Upper lobe of left lung (tissue), 6 donors: ENCODE measurements at regions not wholly inside any gene's neighbourhood (a gene's known extent, or its start where the extent isn't known, plus 50 kb on each side); places are given as distances from the start of the nearest gene placed in this dataset.
A peak's percentile ranks its signal among the peaks of the same experiment; 100 is the strongest.

Experiments used
- ATAC-seq, 2 donors: fragments of 200-7000 bp; cut with Tn5 transposase; one replicate each; pipeline ENCODE4 v1.9.1; 2022; ENCODE audit warnings: mild to moderate bottlenecking in 2 of 2, moderate library complexity in 2 of 2; ENCODE audit not compliant: low FRiP score in 2 of 2
- DNase-seq, 2 donors: peaks; one replicate each; pipeline ENCODE4 v3.0.0-alpha.2; 2019 to 2020
- H3K27ac ChIP-seq, 4 donors: fragments of 200-600 bp; sonication (generic); one replicate each; pipeline ENCODE4 v1.5.1; 2016 to 2019
- H3K27me3 ChIP-seq, 4 donors: fragments of 200-600 bp; sonication (generic); one replicate each; pipeline ENCODE4 v1.5.1; 2017 to 2019
- H3K36me3 ChIP-seq, 4 donors: fragments of 200-600 bp; sonication (generic); one replicate each; pipeline ENCODE4 v1.5.1; 2016 to 2019
- H3K4me1 ChIP-seq, 4 donors: fragments of 200-600 bp; sonication (generic); one replicate each; pipeline ENCODE4 v1.5.1; 2018 to 2019
- H3K4me3 ChIP-seq, 4 donors: fragments of 200-600 bp; sonication (generic); one replicate each; pipeline ENCODE4 v1.5.1; 2017 to 2019; ENCODE audit warnings: mild to moderate bottlenecking in 2 of 4, moderate library complexity in 1 of 4
- H3K9me3 ChIP-seq, 4 donors: fragments of 200-600 bp; sonication (generic); one replicate each; pipeline ENCODE4 v1.5.1; 2018 to 2019
- EP300 ChIP-seq, 4 donors: sonication (generic); formaldehyde crosslinking; IDR thresholded peaks; one replicate each; pipeline ENCODE4 v1.5.1; 2017; ENCODE audit warnings: antibody characterized with exemption in 4 of 4, control low read depth in 2 of 4
- POLR2A ChIP-seq, 4 donors: fragments of 450-650 bp; IDR thresholded peaks; one replicate each; pipeline ENCODE4 v1.5.1; 2016 to 2017; ENCODE audit warnings: antibody characterized with exemption in 4 of 4, mild to moderate bottlenecking in 2 of 4
- POLR2AphosphoS5 ChIP-seq, 2 donors: sonication (generic); formaldehyde crosslinking; IDR thresholded peaks; one replicate each; pipeline ENCODE4 v1.5.1; 2017; ENCODE audit warnings: antibody characterized with exemption in 2 of 2
- WGBS, 2 donors: methylation state at CpG; one replicate each; pipeline ENCODE4 v1.1.5; 2017 to 2018; 5-methylcytosine and 5-hydroxymethylcytosine counted together
- TF ChIP-seq, protein P1 (sequence below), 6 experiments: fragments of 450-650 bp in 4 of 6; fragments of 200-600 bp in 2 of 6; sonication (generic) in 2 of 6; IDR thresholded peaks; one replicate each; pipeline ENCODE4 v1.5.1; 2016 to 2019; ENCODE audit warnings: antibody characterized with exemption in 6 of 6
- donor health status: DM: no; HTN: no; CAD: no; lungs with moderate emphysema.
- donor health status: DM: no; HTN: yes; CAD: no; lungs with severe emphysema.

DNA sequence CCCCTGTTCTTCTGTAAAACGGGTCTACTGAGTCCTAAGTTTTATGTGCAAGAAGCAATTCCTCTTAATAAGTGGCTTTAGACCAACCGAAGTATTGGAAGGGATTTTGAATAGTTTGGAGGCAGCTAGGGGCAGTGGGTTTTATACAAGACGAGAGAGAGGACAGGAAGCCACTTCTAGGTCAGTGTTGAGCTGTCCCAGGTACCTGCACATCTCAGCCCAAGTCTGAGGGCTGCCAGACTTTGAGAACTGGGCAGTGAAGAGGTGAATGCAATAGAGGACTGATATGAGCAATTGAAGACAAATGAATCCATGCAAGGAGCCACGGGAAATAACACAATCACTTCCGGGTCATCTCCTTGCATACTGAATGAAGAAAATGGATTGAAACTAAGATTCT is 273.5 kb downstream of the KLF6 start:
- TF ChIP-seq, protein P1, sequence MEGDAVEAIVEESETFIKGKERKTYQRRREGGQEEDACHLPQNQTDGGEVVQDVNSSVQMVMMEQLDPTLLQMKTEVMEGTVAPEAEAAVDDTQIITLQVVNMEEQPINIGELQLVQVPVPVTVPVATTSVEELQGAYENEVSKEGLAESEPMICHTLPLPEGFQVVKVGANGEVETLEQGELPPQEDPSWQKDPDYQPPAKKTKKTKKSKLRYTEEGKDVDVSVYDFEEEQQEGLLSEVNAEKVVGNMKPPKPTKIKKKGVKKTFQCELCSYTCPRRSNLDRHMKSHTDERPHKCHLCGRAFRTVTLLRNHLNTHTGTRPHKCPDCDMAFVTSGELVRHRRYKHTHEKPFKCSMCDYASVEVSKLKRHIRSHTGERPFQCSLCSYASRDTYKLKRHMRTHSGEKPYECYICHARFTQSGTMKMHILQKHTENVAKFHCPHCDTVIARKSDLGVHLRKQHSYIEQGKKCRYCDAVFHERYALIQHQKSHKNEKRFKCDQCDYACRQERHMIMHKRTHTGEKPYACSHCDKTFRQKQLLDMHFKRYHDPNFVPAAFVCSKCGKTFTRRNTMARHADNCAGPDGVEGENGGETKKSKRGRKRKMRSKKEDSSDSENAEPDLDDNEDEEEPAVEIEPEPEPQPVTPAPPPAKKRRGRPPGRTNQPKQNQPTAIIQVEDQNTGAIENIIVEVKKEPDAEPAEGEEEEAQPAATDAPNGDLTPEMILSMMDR (IDR thresholded peaks at IDR 0.05), result no peak
- no peak for TF ChIP-seq POLR2A (IDR thresholded peaks at IDR 0.05)
- Histone ChIP-seq H3K27me3 (no peaks in the 10 kb centered on the region), H3K4me1 (no peaks in the 10 kb centered on the region), H3K36me3 (no peaks in the 10 kb centered on the region), H3K27ac (no peak overlapping the region), H3K9me3 (no peaks in the 10 kb centered on the region), H3K4me3 (no peak overlapping the region)
- WGBS, 2 donors, result 83 to 86% methylated on average over 5 of the region's 5 CpGs
- ATAC-seq (no peak), DNase-seq (no peak)

DNA sequence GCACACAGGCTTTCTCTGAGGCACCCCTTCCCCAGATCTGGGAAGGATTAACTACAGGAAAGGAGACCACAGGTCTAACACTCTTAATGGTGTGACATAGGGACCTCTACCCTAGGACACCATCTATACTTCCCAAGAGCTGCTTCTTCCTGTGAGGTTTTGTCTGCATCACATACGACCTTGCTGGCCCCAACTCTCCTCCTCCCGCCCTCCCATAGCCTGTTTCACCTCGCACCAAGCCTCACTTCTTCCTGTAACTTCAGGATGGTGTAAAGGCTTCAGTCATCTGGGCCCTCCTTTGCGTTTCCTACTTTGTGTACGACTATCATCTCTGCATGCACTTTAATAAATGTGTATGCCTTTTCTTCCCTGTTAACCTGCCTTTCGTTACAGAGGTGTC is 274.3 kb downstream of the KLF6 start:
- no peaks in the 10 kb centered on the region for H3K9me3 ChIP-seq
- no peaks in the 10 kb centered on the region for H3K4me1 ChIP-seq
- no peaks in the 10 kb centered on the region for H3K36me3 ChIP-seq
- 80 to 83% methylated on average over 6 of the region's 6 CpGs for WGBS, 2 donors
- no peak overlapping the region for H3K27ac ChIP-seq
- H3K27me3 ChIP-seq, result no peaks in the 10 kb centered on the region
- ATAC-seq (no peak), DNase-seq (no peak)
- no peak overlapping the region for H3K4me3 ChIP-seq
- no peak for TF ChIP-seq EP300 (IDR thresholded peaks at IDR 0.05)
- TF ChIP-seq, protein P1 (IDR thresholded peaks at IDR 0.05), result no peak
- TF ChIP-seq POLR2A (IDR thresholded peaks at IDR 0.05), result no peak
- TF ChIP-seq POLR2AphosphoS5 (IDR thresholded peaks at IDR 0.05), result no peak

DNA sequence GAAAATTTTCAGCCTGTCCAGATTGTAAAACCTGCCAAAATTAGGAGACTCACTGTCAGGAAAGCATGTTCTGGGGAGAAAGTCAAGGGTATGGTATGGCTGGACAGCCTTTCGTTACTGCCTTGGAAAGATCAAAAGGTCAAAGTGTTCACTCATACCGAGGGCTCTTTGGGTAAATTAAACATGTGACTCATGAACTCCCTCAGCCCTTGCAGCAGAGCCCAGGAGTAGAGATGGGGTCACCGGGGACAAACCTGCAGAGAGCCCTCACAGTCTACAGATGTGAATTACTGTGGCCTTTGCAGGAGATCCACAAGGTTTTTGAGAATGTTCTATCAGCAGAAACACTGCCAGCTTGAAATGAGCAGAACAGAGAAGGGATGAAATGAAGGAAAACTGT is 275.7 kb downstream of the KLF6 start:
- TF ChIP-seq POLR2A (IDR thresholded peaks at IDR 0.05) (no peak), EP300 (IDR thresholded peaks at IDR 0.05) (no peak), POLR2AphosphoS5 (IDR thresholded peaks at IDR 0.05) (no peak)
- TF ChIP-seq, protein P1 (IDR thresholded peaks at IDR 0.05), result no peak
- no peak overlapping the region for H3K4me3 ChIP-seq
- H3K27me3 ChIP-seq, result no peaks in the 10 kb centered on the region
- H3K27ac ChIP-seq, result no peak overlapping the region
- ATAC-seq (no peak), DNase-seq (no peak)
- H3K36me3 ChIP-seq, result no peaks in the 10 kb centered on the region
- H3K4me1 ChIP-seq, result no peaks in the 10 kb centered on the region
- no peaks in the 10 kb centered on the region for H3K9me3 ChIP-seq
- 81 to 82% methylated on average over 3 of the region's 3 CpGs for WGBS, 2 donors

- no peak overlapping the region for H3K4me3 ChIP-seq
- no peak overlapping the region for H3K27ac ChIP-seq
- no peaks in the 10 kb centered on the region for H3K27me3 ChIP-seq
- H3K36me3 ChIP-seq, result no peaks in the 10 kb centered on the region
- ATAC-seq (no peak), DNase-seq (no peak)
- H3K9me3 ChIP-seq, result no peaks in the 10 kb centered on the region
- peaks cover 0 to 5% (median 3%) of the 10 kb centered on the region in 4 donors for H3K4me1 ChIP-seq
- WGBS, 2 donors, result 71 to 79% methylated on average over 13 of the region's 13 CpGs
- TF ChIP-seq POLR2AphosphoS5 (IDR thresholded peaks at IDR 0.05), result no peak
- no peak for TF ChIP-seq POLR2A (IDR thresholded peaks at IDR 0.05)
- peak in 1 of 4 donors; percentile 46 for TF ChIP-seq EP300 (IDR thresholded peaks at IDR 0.05)
Observed at GRCh38 chr10:3503299-3503698, 281.7 kb downstream of the KLF6 start.

DNA sequence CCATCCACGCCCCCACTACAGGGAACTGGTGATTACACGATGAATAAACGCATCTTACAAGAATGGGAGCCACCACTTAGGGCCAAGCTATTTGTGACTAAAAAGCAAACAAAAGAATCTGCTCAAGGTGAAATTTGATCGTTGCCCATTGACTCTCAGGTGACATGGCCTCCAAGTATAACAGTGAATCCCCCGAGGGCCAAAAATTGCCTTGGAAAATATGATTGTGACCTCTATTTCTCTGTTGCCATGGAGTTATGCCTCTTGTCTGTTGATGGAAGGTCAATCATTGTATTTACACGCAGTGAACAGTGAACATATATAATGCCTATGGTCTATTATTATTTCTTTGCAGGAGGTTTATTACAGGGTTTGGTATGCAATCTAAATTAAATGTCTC is 282.3 kb downstream of the KLF6 start:
- TF ChIP-seq EP300 (IDR thresholded peaks at IDR 0.05) (no peak), POLR2A (IDR thresholded peaks at IDR 0.05) (no peak), POLR2AphosphoS5 (IDR thresholded peaks at IDR 0.05) (no peak)
- TF ChIP-seq, protein P1 (IDR thresholded peaks at IDR 0.05), result no peak
- ATAC-seq, result no peak
- 72 to 79% methylated on average over 6 of the region's 6 CpGs for whole genome bisulfite sequencing, 2 donors

More for the DNA sequence above, 282.3 kb downstream of the KLF6 start:
- H3K9me3 ChIP-seq, result no peaks in the 10 kb centered on the region
- no peak for DNase-seq
- no peak overlapping the region for H3K4me3 ChIP-seq
- no peaks in the 10 kb centered on the region for H3K36me3 ChIP-seq
- H3K4me1 ChIP-seq, result peaks cover 0 to 5% (median 3%) of the 10 kb centered on the region in 4 donors
- no peaks in the 10 kb centered on the region for H3K27me3 ChIP-seq
- H3K27ac ChIP-seq, result peak overlapping the region in 1 of 4 donors; percentile 10
